SK-N-SH treated with all-trans-retinoic acid at 6 μM for 48 hours (cell line): ENCODE measurements at regions not wholly inside any gene's neighbourhood (a gene's known extent, or its start where the extent isn't known, plus 50 kb on each side); places are given as distances from the start of the nearest gene placed in this dataset.

Experiments
- ARNTL ChIP-seq: fragments of 450-650 bp; formaldehyde crosslinking; IDR thresholded peaks from 2 replicates; pipeline ENCODE4 v1.5.0; 2020; ENCODE audit warnings: low read depth, mild to moderate bottlenecking, moderate library complexity, borderline replicate concordance
- BACH2 ChIP-seq: fragments of 250-450 bp; sonication (Bioruptor Pico); IDR thresholded peaks from 2 replicates; pipeline ENCODE4 v1.9.0; 2021; ENCODE audit warnings: mild to moderate bottlenecking, borderline replicate concordance
- CREB5 ChIP-seq: fragments of 250-450 bp; sonication (Bioruptor Pico); IDR thresholded peaks from 2 replicates; pipeline ENCODE4 v1.5.1; 2020; ENCODE audit warnings: low read depth, mild to moderate bottlenecking, moderate library complexity
- CSRNP3 ChIP-seq: fragments of 250-450 bp; sonication (Bioruptor Pico); IDR thresholded peaks from 2 replicates; pipeline ENCODE4 v1.5.1; 2021; ENCODE audit warnings: mild to moderate bottlenecking, moderate library complexity
- ISL1 ChIP-seq: fragments of 250-450 bp; sonication (Bioruptor Pico); IDR thresholded peaks from 2 replicates; pipeline ENCODE4 v2.1.2; 2022; ENCODE audit warnings: mild to moderate bottlenecking, moderate library complexity
- PATZ1 ChIP-seq: fragments of 250-450 bp; sonication (Bioruptor Pico); IDR thresholded peaks from 2 replicates; pipeline ENCODE4 v1.8.0; 2020; ENCODE audit warnings: mild to moderate bottlenecking, moderate library complexity, borderline replicate concordance
- PPARA ChIP-seq: fragments of 250-450 bp; sonication (Bioruptor Pico); IDR thresholded peaks from 2 replicates; pipeline ENCODE4 v1.5.0; 2020; ENCODE audit warnings: mild to moderate bottlenecking, borderline replicate concordance
- RARB ChIP-seq: fragments of 250-450 bp; sonication (Bioruptor Pico); IDR thresholded peaks from 2 replicates; pipeline ENCODE4 v1.8.0; 2021; ENCODE audit warnings: mild to moderate bottlenecking, moderate library complexity
- TCF4 ChIP-seq: fragments of 250-450 bp; sonication (Bioruptor Pico); IDR thresholded peaks from 2 replicates; pipeline ENCODE4 v1.8.0; 2021; ENCODE audit warnings: mild to moderate bottlenecking, moderate library complexity, borderline replicate concordance
- ZC3H10 ChIP-seq: fragments of 250-450 bp; sonication (Bioruptor Pico); IDR thresholded peaks from 2 replicates; pipeline ENCODE4 v1.5.1; 2021; ENCODE audit warnings: mild to moderate bottlenecking, moderate library complexity
- ZFP3 ChIP-seq: fragments of 250-450 bp; sonication (Bioruptor Pico); IDR thresholded peaks from 2 replicates; pipeline ENCODE4 v1.5.0; 2020; ENCODE audit warnings: mild to moderate bottlenecking, moderate library complexity
- ZFP30 ChIP-seq: fragments of 450-650 bp; formaldehyde crosslinking; IDR thresholded peaks from 2 replicates; pipeline ENCODE4 v1.5.0; 2022; ENCODE audit warnings: mild to moderate bottlenecking, moderate library complexity
- ZNF565 ChIP-seq: fragments of 450-650 bp; formaldehyde crosslinking; conservative IDR thresholded peaks from 2 replicates; pipeline ENCODE4 v1.5.0; 2020; ENCODE audit warnings: low read depth, mild to moderate bottlenecking, moderate library complexity
- ZNF8 ChIP-seq: fragments of 450-650 bp; formaldehyde crosslinking; IDR thresholded peaks from 2 replicates; pipeline ENCODE4 v1.5.0; 2020; ENCODE audit warnings: mild to moderate bottlenecking, moderate library complexity

- TF ChIP-seq ZNF8 (CRISPR knock-in tag) = no peak
- no peak for TF ChIP-seq RARB (CRISPR knock-in tag)
- TF ChIP-seq CSRNP3 (CRISPR knock-in tag) = no peak
- TF ChIP-seq CREB5 (CRISPR knock-in tag) = no peak
- TF ChIP-seq ISL1 (CRISPR knock-in tag) = no peak
- TF ChIP-seq PATZ1 = no peak
- TF ChIP-seq TCF4 = no peak
- TF ChIP-seq PPARA (CRISPR knock-in tag) = no peak
- TF ChIP-seq ZNF565 = no peak
- TF ChIP-seq ZFP30 (CRISPR knock-in tag) = no peak
- no peak for TF ChIP-seq BACH2
- no peak for TF ChIP-seq ZC3H10 (CRISPR knock-in tag)
- TF ChIP-seq ARNTL (CRISPR knock-in tag) = no peak
- no peak for TF ChIP-seq ZFP3
These were observed 528.7 kb upstream of the PLXNA2 start for GRCh38 chr1:208772891-208773290.
